ENCODE measurements at regions not wholly inside any gene's neighbourhood (a gene's known extent, or its start where the extent isn't known, plus 50 kb on each side); places are given as distances from the start of the nearest gene placed in this dataset.

- DNase-seq: no peak
Observed at GRCh38 chr3:72559385-72559784, 288.9 kb downstream of the SHQ1 start.

GRCh38 chr3:72558001-72558400, 290.2 kb downstream of the SHQ1 start:
- no peak for DNase-seq

- no peak for DNase-seq
Observed at GRCh38 chr3:72555714-72556113, 292.5 kb downstream of the SHQ1 start.

- no peak for DNase-seq
Observed at GRCh38 chr3:72554689-72555088, 293.6 kb downstream of the SHQ1 start.

GRCh38 chr3:72553298-72553697, 294.9 kb downstream of the SHQ1 start:
- DNase-seq: no peak

- DNase-seq: no peak
Observed at GRCh38 chr3:72550582-72551262, 297.5 kb downstream of the SHQ1 start.

- DNase-seq: no peak
Observed at GRCh38 chr3:72549761-72550581, 298.3 kb downstream of the SHQ1 start.

GRCh38 chr3:72548981-72549380, 299.3 kb downstream of the SHQ1 start:
- no peak for DNase-seq

GRCh38 chr3:72548461-72548860, 299.8 kb downstream of the SHQ1 start:
- DNase-seq: no peak

GRCh38 chr3:72547183-72547582, 301.1 kb downstream of the SHQ1 start:
- no peak for DNase-seq

GRCh38 chr3:72544239-72544638, 304.0 kb downstream of the SHQ1 start:
- no peak for DNase-seq

GRCh38 chr3:72543246-72543645, 305.0 kb downstream of the SHQ1 start:
- no peak for DNase-seq

- no peak for DNase-seq
Observed at GRCh38 chr3:72542781-72543180, 305.5 kb downstream of the SHQ1 start.

- no peak for DNase-seq
Observed at GRCh38 chr3:72539856-72540255, 308.4 kb downstream of the SHQ1 start.

GRCh38 chr3:72538070-72538745, 310.0 kb downstream of the SHQ1 start:
- no peak for DNase-seq

- DNase-seq: no peak
Observed at GRCh38 chr3:72537448-72537847, 310.8 kb downstream of the SHQ1 start.

- no peak for DNase-seq
Observed at GRCh38 chr3:72536878-72537267, 311.4 kb downstream of the SHQ1 start.

GRCh38 chr3:72536206-72536877, 311.9 kb downstream of the SHQ1 start:
- no peak for DNase-seq

- DNase-seq: no peak
Observed at GRCh38 chr3:72535772-72536171, 312.5 kb downstream of the SHQ1 start.

GRCh38 chr3:72533591-72534473, 314.4 kb downstream of the SHQ1 start:
- DNase-seq: no peak

- DNase-seq: no peak
Observed at GRCh38 chr3:72530426-72530825, 317.8 kb downstream of the SHQ1 start.

- DNase-seq: no peak
Observed at GRCh38 chr3:72529081-72529480, 319.2 kb downstream of the SHQ1 start.

Data from NCI-H1930 (cell line).